ENCODE measurements at regions not wholly inside any gene's neighbourhood (a gene's known extent, or its start where the extent isn't known, plus 50 kb on each side); places are given as distances from the start of the nearest gene placed in this dataset.
"Not testable (repeated sequence)": the region's sequence is repeated elsewhere in the genome, so short reads cannot be mapped to it uniquely, and the experiment has no call there.

DNA sequence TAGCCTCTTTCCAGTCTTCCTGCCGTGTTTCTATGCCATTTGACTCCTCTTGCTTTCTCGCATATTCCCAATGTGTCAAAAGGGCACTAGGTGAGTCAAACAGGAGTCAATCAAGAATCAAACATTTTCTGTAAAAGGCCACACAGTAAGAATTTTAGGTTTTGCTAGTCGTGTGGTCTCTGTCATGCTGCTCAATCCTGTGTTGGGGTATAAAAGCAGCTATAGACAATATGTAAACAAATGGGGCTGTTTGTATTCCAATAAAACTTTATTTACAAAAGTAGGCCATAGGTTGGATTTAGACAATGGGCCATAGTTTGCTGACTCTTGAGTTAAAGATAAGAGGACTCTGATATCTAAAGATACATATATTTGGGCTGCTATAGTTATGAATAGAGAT is 235.4 kb upstream of the BTBD3 start:
- in situ Hi-C loops (cut with HindIII; ENCODE audit: low pct_ligation_motif_present, low pct_unique_long_range_greater_than_20kb, low sequenced_read_pairs): no loop called here
- no peak for DNase-seq

DNA sequence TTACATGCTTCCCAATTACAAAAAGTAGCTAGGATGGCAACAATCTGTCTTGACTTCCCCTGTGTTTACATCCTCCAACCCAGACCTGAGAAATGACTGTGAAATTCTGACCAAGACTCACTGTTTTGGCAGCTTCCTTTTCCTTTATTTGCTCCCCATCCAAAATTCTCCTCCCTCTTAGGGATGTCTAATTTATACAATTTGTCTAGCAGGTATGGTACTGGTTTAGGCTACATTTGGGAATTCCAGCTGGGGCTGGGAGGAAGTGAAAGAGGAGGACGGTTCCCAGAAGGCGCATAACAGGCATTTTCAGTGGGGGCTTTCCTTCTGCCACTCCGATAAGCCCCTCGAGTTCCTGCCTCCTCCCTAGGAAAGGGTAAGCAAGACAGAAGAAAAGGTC is 231.5 kb upstream of the BTBD3 start:
- in situ Hi-C loops (cut with HindIII; ENCODE audit: low pct_ligation_motif_present, low pct_unique_long_range_greater_than_20kb, low sequenced_read_pairs): no loop called here
- no peak for DNase-seq

DNA sequence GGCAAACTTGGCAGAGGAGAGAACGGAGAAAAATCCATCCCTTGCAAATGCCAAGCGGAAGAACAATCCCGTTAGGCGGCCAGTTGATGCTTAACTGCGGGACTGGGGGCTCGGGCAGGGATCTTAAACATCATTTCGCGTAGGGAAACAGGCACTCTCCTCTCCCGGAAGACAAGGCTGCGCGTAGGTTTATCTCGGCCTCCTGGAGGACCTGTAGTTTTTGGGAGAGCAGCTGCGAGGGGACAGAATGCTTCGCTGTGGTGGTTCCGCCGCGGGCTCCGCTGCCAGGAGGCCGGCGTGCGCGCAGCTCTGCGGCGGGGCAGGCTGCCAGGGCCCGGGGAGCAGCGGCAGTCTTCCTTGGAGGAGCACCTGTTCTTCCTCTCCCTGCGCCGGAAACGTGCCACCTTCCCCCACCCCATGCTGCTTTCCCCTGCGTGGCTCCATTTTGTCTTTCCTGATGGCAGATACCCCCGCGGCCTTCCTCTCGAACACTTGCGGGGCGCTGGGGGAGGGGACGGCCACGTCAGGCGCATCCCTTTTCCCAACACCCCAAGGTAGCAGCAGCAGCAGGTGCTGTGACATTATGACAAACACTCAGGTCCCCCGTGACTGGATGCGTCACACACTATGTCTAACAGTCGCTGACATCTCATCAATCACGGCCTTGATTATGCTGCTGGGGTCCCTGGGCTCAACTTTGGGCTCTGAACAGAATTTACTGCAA is 230.7 kb upstream of the BTBD3 start:
- peak; percentile 16 for DNase-seq

DNA sequence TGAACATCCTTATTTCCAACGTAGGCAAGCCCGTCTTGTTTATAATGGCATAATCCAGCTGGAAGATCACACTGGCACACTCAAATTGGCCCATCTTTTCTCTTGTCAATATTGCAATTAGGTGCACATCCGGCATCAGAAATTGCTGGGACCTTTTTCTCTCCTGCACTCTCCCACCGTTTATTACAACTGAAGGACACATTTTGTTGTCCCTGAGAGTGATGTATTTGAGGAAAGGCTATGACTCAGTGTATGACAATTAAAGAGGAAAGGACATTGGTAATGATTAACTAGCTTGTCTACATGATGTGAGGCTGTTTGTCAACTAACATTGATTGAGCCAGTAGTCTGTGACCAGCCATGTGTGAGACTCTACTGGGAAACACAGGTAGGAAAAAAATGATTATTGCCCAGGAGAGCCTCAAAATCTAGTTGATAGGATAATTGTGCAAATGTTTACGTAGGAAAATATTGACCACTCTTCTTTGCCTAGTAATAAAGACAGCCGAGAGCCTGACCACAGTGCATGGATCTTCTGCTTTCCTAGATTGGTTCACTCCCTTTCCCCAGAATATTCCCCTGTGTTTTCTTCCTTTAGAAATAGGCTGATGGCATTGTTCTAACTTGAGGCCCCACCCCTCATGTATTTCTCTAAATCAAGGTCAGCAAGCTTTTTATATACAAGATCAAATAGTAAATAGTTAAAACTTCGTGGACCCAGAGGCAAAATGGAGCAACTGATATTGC is 230.0 kb upstream of the BTBD3 start:
- in situ Hi-C loops (cut with HindIII; ENCODE audit: low pct_ligation_motif_present, low pct_unique_long_range_greater_than_20kb, low sequenced_read_pairs): no loop called here
- peak; percentile 4 for DNase-seq

More for the DNA sequence above, 230.7 kb upstream of the BTBD3 start:
- in situ Hi-C loops (cut with HindIII; ENCODE audit: low pct_ligation_motif_present, low pct_unique_long_range_greater_than_20kb, low sequenced_read_pairs): no loop called here

DNA sequence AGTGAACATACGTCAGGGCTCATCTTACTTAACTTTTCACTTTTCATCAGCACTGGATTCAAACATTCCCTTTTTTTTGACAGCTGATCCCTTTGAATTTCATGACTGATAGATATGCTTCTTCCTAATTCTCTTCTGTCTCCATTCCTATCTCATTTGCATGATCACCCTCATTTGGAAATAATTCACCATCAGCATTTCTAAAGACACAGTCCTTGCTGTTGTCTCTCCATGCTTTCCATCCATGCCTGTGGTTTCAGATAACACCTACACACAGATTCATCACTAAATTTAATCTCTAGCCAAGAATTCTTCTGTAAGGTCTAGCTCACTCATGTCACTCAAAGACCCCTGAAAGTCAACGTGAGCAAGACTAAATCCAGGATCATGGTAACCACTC is 228.4 kb upstream of the BTBD3 start:
- in situ Hi-C loops (cut with HindIII; ENCODE audit: low pct_ligation_motif_present, low pct_unique_long_range_greater_than_20kb, low sequenced_read_pairs): no loop called here

DNA sequence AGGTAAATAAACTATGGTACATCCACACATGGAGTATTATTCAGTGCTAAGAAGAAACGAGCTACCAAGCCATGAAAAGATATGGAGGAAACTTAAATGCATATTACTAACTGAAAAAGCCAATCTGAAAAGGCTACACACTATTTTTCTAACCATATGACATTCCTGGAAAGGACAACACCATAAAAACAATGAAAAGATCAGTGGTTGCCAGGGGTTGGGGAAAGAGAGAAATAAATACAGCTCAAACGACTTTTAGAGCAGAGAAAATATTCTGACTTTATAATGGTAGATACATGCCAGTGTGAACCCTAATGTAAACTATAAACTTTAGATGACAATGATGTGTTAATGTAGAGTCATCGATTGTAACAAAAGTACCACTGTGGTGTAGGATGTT is 225.9 kb upstream of the BTBD3 start:
- in situ Hi-C loops (cut with HindIII; ENCODE audit: low pct_ligation_motif_present, low pct_unique_long_range_greater_than_20kb, low sequenced_read_pairs): no loop called here
- no peak for DNase-seq

More for the DNA sequence above, 228.4 kb upstream of the BTBD3 start:
- DNase-seq: no peak

DNA sequence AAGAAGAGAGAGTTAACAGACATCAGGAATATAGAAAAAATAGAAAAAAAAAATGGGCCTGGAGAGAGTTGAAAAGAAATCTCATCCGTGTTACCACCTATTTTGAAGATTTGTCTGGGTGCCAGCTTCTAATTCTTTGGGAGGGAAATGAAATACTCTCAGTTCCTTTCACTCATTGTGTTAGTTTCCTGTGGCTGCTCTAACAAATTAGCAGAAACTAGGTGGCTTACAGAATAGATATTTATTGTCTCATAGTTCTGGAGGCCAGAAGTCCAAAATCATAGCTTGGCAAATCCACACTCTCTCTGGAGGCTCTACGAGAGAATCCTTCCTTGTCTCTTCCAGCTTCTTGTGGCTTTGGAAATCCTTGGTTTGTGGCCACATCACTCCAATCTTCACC is 225.1 kb upstream of the BTBD3 start:
- in situ Hi-C loops (cut with HindIII; ENCODE audit: low pct_ligation_motif_present, low pct_unique_long_range_greater_than_20kb, low sequenced_read_pairs): no loop called here
- DNase-seq: no peak

DNA sequence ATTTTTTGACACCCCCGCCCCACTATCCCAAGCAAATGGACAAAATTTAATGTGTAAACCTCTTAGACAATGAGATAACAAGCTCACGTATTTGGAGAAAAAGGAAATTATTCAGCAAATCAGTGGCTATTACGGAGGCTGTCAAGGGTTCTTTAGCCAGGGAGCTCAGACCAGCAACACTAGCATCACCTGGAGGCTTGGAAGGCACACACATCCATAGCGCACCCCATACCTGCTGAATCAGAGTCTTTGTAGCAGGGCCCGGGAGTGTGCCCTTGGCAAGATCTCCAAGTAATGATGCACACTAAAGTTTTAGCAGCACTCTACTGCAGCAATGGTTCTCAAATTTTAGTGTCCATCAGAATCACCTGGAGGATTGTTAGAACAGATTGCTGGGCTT is 223.2 kb upstream of the BTBD3 start:
- in situ Hi-C loops (cut with HindIII; ENCODE audit: low pct_ligation_motif_present, low pct_unique_long_range_greater_than_20kb, low sequenced_read_pairs): no loop called here
- no peak for DNase-seq

DNA sequence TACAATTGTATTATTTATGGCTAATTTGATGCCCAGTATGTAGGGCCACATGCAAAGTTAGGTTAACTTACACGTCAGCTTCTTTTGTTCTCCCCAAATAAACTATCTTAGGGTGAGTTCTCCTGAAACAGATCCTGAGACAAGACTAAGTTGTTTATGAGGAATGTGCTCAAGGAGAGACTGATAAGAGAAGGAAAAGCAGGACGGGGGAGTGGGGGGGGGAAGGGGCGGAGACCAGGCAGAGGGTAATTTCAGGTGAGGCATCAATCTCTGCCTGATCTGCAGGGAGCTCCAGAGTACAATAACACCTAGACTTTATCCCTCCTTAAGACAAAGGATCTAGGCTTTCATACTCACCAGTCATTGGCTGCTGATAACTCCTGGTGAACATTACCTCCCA is 220.6 kb upstream of the BTBD3 start:
- no peak for DNase-seq
- in situ Hi-C loops (cut with HindIII; ENCODE audit: low pct_ligation_motif_present, low pct_unique_long_range_greater_than_20kb, low sequenced_read_pairs): no loop called here

DNA sequence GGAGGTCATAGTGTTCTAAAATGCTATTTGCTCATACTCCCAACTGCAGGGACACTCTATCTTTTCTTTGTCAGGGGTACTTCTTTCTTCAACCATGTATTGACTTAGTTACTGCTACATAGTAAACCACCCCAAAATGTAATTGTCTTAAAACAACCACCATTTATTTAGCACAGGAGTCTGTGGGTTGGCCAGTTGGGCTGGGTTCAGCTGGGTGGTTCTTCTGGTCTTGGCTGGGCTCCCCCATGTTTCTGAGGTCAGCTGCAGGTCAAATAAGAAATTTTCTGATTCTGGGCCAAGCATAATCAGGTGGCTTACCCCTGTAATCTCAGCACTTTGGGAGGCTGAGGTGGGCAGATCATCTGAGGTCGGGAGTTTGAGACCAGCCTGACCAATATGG is 220.0 kb upstream of the BTBD3 start:
- in situ Hi-C loops (cut with HindIII; ENCODE audit: low pct_ligation_motif_present, low pct_unique_long_range_greater_than_20kb, low sequenced_read_pairs): no loop called here
- no peak for DNase-seq

DNA sequence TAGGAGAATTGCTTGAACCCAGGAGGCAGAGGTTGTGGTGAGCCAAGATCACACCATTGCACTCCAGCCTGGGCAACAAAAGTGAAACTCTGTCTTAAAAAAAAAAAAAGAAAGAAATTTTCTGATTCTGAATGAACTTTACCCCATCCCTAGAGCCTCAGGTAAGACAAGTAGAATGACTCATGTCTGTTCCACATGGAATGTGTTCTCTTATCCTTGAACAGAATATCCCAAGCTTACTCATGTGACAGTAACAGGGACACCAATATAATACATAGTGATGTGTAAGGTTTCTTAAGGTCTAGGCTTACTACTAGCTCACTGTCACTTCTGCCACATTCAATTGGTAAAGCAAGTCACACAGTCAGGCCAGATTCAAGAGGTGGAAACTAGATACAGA is 219.6 kb upstream of the BTBD3 start:
- in situ Hi-C loops (cut with HindIII; ENCODE audit: low pct_ligation_motif_present, low pct_unique_long_range_greater_than_20kb, low sequenced_read_pairs): no loop called here
- DNase-seq: no peak

DNA sequence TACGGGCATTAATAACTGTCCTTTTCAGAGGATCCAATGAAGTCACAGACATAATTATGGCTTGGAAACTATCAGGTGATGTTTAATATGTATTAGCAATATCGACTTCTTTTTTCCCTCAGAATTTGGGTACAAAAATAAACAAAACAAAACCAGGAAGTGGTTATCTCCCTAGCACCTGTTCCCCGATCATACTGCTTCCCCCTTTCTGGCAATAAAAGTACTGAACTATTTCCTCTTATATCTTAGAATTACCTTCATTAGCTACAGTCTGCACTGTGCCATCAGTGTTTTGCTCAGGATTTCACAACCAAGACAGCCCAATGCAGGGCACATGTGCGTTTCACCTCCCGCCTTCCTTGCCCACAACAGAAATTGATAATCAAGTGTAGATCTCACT is 216.9 kb upstream of the BTBD3 start:
- no peak for DNase-seq
- in situ Hi-C loops (cut with HindIII; ENCODE audit: low pct_ligation_motif_present, low pct_unique_long_range_greater_than_20kb, low sequenced_read_pairs): no loop called here

DNA sequence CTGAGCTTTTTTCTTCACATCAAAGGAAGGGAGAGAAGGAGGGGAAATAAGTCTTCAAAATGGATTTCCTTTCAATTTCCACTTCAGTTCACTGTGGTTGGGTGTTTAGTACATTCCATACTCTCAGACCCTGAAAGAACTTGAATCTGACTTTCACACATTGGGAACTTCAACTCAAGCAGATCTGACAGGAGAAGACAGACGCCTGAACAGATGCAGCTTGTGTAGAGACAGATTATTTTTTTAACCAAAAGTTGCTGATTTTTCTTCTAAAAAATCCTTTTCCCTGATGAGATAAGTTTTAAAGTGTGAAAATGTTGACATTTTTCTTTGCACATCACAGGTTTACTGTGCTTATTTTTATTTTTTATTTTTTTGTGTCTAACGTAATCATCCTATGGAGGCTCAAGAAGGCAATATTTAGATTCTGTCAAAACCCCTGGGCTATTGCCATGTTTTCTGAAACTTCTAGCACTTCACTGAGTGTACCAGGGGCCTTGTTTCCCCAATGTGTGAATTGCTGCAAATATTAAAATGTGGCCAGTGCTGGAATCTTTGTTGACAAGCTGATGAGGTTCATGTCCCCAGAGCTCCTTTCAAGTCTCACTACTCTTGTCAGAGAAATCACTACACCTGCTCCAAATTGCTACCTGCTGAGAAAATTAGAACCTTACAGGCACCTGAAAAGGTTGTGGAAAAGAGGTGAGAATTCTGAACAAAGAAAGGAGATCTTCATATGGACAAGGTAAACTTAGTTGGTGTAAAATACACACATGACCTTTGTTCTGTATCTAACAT is 214.8 kb upstream of the BTBD3 start:
- in situ Hi-C loops (cut with HindIII; ENCODE audit: low pct_ligation_motif_present, low pct_unique_long_range_greater_than_20kb, low sequenced_read_pairs): no loop called here
- DNase-seq: no peak

DNA sequence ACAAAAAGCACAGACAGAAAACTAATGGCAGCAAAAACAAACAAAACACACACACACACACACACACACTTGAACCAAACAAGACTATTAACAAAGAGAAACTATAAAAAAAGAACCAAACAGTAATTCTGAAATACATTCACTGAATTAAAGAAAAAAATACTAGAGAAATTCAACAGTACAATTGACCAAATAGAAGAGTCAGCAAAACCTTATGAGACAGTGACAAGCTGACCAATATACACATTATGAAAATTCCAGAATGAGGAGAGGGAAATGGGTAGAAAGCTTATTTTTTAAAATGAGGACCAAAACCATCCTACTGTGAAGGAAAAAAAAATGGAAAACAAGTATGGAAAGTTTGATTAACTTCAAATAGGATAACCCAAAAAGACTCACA is 212.2 kb upstream of the BTBD3 start:
- DNase-seq: no peak
- in situ Hi-C loops (cut with HindIII; ENCODE audit: low pct_ligation_motif_present, low pct_unique_long_range_greater_than_20kb, low sequenced_read_pairs): no loop called here

DNA sequence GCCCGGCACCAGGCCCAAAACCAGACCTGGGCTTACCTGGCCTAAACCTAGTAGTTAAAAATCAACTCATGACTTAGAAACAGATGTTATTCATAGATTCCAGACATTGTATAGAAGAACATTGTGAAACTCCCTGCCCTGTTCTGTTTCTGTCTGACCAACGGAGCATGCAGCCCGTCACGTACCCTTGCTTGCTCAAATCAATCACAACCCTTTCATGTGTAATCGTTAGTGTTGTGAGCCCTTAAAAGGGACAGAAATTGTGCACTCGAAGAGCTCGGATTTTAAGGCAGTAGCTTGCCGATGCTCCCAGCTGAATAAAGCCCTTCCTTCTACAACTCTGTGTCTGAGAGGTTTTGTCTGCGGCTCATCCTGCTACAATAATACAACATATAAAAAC is 209.5 kb upstream of the BTBD3 start:
- in situ Hi-C loops (cut with HindIII; ENCODE audit: low pct_ligation_motif_present, low pct_unique_long_range_greater_than_20kb, low sequenced_read_pairs); DNase-seq: not testable (repeated sequence)

DNA sequence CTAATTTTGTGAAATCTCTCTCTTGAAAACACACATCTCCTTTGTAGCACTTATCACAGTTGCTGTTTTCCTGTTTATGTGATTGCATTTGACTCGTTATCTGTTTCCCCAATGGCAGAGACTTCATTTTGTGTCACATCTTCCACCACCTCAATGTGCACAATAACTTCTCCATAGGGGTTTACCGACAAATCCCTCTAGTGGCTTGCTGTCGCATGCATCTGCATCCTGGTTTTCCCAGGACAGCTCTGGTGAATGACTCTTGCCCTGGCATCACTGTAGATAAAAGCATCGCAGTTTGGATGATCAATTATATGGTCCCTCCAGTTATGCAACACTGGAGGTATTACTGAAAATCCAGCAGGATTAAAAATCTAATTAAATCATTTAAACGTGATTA is 206.5 kb upstream of the BTBD3 start:
- no peak for DNase-seq
- in situ Hi-C loops (cut with HindIII; ENCODE audit: low pct_ligation_motif_present, low pct_unique_long_range_greater_than_20kb, low sequenced_read_pairs): no loop called here

DNA sequence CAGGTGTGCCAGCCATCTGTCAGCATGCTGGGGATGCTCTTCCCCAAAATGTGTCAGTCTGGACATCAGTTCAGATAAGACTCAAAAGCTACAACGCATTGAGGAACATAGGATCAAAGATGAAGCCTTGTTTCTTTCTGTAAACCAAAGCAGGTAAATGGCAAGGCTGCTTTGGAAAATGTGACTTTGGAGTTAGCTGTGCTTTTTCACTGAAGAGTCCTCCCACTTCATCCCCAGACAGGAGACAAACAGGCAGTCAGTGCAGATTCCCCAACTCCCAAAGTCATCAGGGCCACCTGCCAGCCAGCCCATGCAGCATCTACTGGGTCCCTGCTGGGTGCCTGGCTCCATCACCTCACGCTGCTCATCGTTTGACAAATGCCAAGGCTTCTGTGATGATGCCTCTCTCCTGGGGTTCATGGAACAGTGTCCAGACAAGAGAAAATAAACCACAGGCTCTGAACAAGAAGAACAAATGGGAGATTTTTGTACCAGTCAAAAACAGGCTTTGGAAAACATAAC is 205.0 kb upstream of the BTBD3 start:
- no peak for DNase-seq
- in situ Hi-C loops (cut with HindIII; ENCODE audit: low pct_ligation_motif_present, low pct_unique_long_range_greater_than_20kb, low sequenced_read_pairs): no loop called here

DNA sequence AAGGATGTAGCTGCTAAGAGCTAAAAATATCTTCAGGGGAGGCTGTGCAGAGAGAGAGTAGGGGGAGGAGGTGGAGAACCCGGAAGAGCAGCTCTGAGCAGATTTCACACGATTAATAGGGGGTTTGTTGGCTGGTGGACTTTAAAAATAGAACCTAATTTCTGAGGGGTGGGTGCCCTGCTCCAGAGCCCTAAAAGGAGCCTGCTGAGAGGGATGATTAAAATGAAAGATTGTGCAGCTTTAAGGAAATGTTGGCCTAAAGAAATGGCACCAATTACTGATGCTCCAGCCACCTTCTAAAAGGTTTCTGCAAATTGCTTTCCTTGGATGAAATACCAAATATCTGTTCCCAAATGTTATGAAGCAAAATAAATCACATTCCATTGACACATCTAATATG is 202.8 kb upstream of the BTBD3 start:
- in situ Hi-C loops (cut with HindIII; ENCODE audit: low pct_ligation_motif_present, low pct_unique_long_range_greater_than_20kb, low sequenced_read_pairs): no loop called here
- DNase-seq: no peak

DNA sequence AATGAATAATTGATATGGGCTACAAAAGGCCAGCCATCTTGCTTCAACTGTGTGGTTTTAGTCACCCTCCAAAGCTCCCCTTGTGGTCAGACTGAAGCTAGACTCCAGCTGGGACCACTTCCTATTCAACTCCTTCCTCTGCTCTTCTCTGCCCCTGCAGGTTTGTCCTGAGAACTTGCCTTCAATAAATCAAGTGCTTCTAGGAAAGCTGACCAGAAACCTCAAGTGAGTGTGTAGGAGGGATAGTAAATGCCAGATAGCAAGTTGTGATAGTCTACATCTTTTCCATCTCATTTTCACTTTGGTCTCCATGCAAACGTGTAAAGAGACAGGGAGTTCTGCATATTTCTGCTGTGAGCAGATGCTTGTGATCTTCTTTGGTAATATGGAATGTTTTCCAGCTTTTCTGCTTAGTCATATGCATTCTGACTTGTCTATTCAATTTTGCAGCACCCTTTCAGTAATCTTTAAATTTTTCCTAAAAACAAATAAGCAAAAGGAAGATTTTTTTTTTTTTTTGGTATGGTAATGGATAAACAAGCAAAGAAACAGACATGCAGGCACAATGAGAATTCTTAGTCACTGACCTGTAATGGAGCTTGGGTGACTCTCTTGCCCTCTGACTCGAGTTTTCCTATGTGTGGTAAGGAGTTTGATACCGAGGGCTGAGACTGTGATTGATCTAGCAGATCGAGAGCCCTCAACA is 201.3 kb upstream of the BTBD3 start:
- peak; percentile 74 for DNase-seq
- in situ Hi-C loops (cut with HindIII; ENCODE audit: low pct_ligation_motif_present, low pct_unique_long_range_greater_than_20kb, low sequenced_read_pairs): no loop called here

All from ACHN (cell line).